ENCODE measurements at regions not wholly inside any gene's neighbourhood (a gene's known extent, or its start where the extent isn't known, plus 50 kb on each side); places are given as distances from the start of the nearest gene placed in this dataset.

DNA sequence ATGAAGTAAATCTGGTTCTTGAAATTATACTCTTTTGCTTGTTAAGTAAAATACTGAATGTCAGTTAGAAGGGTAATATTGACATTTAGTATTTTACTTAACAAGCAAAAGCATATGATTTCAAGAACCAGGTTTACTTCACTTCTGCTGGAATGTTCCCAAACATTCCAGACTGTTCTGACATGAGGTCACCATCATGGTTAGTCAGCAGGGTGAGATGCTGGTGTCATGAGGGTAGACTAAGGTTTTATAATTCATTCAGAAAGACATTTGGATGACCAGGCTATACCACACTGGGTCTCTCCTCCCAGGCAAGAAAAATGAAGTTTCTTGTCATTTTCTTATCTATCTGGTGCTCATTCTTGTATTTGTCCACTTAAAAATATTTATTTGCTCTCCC is 414.4 kb upstream of the MMS22L start:
- TF ChIP-seq, protein P1, sequence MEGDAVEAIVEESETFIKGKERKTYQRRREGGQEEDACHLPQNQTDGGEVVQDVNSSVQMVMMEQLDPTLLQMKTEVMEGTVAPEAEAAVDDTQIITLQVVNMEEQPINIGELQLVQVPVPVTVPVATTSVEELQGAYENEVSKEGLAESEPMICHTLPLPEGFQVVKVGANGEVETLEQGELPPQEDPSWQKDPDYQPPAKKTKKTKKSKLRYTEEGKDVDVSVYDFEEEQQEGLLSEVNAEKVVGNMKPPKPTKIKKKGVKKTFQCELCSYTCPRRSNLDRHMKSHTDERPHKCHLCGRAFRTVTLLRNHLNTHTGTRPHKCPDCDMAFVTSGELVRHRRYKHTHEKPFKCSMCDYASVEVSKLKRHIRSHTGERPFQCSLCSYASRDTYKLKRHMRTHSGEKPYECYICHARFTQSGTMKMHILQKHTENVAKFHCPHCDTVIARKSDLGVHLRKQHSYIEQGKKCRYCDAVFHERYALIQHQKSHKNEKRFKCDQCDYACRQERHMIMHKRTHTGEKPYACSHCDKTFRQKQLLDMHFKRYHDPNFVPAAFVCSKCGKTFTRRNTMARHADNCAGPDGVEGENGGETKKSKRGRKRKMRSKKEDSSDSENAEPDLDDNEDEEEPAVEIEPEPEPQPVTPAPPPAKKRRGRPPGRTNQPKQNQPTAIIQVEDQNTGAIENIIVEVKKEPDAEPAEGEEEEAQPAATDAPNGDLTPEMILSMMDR (IDR thresholded peaks at IDR 0.05): no peak

- TF ChIP-seq, protein P1 (IDR thresholded peaks at IDR 0.05): no peak
Measured at GRCh38 chr6:97701801-97702200, 418.8 kb upstream of the MMS22L start.

DNA sequence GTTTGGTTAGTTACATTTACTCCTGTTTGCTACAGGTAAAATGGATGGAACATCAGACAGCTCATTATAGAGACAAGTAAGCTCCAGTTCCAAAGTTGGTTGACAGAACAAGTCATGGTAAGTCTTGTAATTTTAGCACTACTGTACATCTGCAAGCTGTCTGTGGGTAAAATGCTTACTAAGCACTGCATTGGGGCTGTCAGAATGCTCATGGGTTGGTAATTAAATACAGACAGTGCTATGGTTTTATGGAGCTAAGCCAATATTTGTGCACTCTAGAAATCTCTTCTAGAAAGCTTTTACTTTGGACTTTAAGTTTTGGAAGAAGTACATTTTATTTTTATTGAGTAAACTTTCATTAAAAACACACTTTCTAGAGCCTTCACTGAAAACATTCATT is 419.2 kb upstream of the MMS22L start:
- TF ChIP-seq, protein P1 (IDR thresholded peaks at IDR 0.05): no peak

DNA sequence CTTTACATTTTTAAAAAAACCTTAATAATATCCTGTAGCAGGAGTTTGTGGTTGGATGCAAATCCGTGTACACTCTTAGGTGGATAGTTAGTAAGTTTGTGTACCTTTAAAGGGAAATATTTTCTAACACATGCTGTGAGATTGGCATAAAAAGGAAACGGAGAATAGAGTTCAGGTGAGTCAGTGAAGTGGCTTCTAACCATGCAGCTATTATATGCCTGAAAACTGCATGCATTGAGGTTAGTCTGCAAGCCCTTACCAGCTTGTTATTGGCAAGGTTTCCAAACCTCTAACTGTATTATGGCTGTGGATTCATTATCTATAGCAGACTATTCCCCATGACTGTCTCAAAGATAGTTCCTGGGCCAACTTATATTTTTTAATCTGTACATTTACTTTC is 420.6 kb upstream of the MMS22L start:
- TF ChIP-seq, protein P1 (IDR thresholded peaks at IDR 0.05): no peak

GRCh38 chr6:97705568-97705967 is 422.6 kb upstream of the MMS22L start:
- TF ChIP-seq, protein P1 (IDR thresholded peaks at IDR 0.05): peak; percentile 58

DNA sequence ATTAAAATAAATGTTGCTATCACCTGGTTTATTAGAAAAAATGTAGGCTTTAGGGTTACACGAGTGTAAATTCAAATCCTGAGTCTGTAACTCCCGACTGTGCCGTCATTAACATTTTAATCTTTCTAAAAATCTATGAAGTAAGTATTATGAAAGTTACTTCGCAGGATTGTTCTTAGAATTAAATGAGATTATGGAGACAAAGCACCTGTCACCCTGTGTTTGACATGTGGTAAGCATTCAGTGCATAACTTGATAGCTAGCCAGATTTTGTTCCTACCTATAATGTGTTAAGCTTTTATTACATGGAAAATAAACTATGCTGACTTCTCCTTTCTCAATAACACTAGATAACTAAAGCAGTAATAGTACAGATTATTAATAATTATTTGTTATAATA is 429.7 kb upstream of the MMS22L start:
- TF ChIP-seq, protein P1 (IDR thresholded peaks at IDR 0.05): no peak

DNA sequence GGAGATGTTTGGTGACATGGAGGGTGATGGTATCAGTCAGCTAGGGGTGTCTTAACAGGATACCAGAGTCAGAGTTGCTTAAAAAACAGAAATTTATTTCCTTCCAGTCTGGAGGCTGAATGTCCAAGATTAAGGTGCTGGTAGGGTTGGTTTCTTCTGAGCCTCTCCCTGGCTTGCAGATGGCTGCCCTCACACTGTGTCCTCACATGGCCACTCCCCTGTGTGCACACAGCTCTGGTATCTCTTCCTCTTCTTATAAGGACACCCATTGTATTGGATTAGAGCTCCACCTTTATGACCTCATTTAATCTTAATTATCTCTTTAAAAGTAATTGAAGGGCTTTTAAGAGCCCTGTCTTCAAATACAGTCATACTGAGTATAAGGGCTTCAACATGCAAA is 431.8 kb upstream of the MMS22L start:
- TF ChIP-seq, protein P1 (IDR thresholded peaks at IDR 0.05): no peak

DNA sequence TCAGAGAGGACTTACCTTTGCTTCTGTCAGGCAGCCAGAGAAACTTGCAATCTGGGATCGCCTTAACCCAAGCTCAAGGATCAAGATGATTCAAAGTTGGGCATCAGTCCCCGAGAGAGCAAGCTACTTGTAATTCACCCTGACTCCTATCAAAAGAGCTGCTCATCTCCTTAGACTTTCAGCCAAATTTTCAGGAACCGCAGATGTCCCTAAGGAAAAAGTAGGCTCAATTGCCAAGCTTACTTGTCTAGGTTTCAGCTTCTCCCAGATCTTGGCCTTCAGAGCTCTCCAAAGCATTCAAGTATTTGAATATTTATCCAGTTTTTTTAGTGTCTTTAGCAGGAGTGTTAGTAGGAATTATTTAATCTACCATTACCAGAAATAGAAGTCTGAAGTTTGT is 434.1 kb upstream of the MMS22L start:
- TF ChIP-seq, protein P1 (IDR thresholded peaks at IDR 0.05): no peak
